A673 (cell line): ENCODE measurements at regions not wholly inside any gene's neighbourhood (a gene's known extent, or its start where the extent isn't known, plus 50 kb on each side); places are given as distances from the start of the nearest gene placed in this dataset.
A peak's percentile ranks its signal among the peaks of the same experiment; 100 is the strongest.

ENCODE experiments used
- CTCF ChIP-seq: fragments of 300-800, 200-600 bp; sonication (generic); conservative IDR thresholded peaks from 2 replicates; pipeline ENCODE4 v1.5.1; 2017; ENCODE audit warnings: low read depth, mild to moderate bottlenecking, antibody characterized with exemption, low read length, moderate library complexity, mixed read lengths
- EZH2 ChIP-seq: fragments of 200-600 bp; sonication (generic); IDR thresholded peaks from 2 replicates; pipeline ENCODE4 v1.6.1; 2017; ENCODE audit warnings: borderline replicate concordance, low read depth, mild to moderate bottlenecking, mixed read lengths, antibody characterized with exemption, low read length; ENCODE audit not compliant: poor library complexity, severe bottlenecking

GRCh38 chr20:9903048-9903655, 64.3 kb upstream of the PAK5 start:
- TF ChIP-seq CTCF (peak; percentile 58), EZH2 (no peak)
